ENCODE measurements at regions not wholly inside any gene's neighbourhood (a gene's known extent, or its start where the extent isn't known, plus 50 kb on each side); places are given as distances from the start of the nearest gene placed in this dataset.
"Not testable (repeated sequence)": the region's sequence is repeated elsewhere in the genome, so short reads cannot be mapped to it uniquely, and the experiment has no call there.

- not testable (repeated sequence) for DNase-seq
These were observed 301.5 kb upstream of the CLEC14A start for GRCh38 chr14:38557391-38557790.

- DNase-seq, result no peak
These were observed 300.4 kb upstream of the CLEC14A start for GRCh38 chr14:38556252-38556651.

- no peak for DNase-seq
These were observed 298.1 kb upstream of the CLEC14A start for GRCh38 chr14:38554026-38554425.

- no peak for DNase-seq
These were observed 297.7 kb upstream of the CLEC14A start for GRCh38 chr14:38553586-38553985.

GRCh38 chr14:38549564-38549963 is 293.7 kb upstream of the CLEC14A start:
- no peak for DNase-seq

- no peak for DNase-seq
These were observed 292.1 kb upstream of the CLEC14A start for GRCh38 chr14:38547961-38548490.

- no peak for DNase-seq
These were observed 291.1 kb upstream of the CLEC14A start for GRCh38 chr14:38546932-38547551.

GRCh38 chr14:38544776-38545175 is 288.9 kb upstream of the CLEC14A start:
- DNase-seq, result no peak

- DNase-seq, result not testable (repeated sequence)
These were observed 288.0 kb upstream of the CLEC14A start for GRCh38 chr14:38543851-38544250.

- not testable (repeated sequence) for DNase-seq
These were observed 282.2 kb upstream of the CLEC14A start for GRCh38 chr14:38538053-38538452.

GRCh38 chr14:38536376-38537038 is 280.6 kb upstream of the CLEC14A start:
- no peak for DNase-seq

- DNase-seq, result no peak
These were observed 272.7 kb upstream of the CLEC14A start for GRCh38 chr14:38528582-38528981.

- no peak for DNase-seq
These were observed 271.6 kb upstream of the CLEC14A start for GRCh38 chr14:38527502-38527878.

- no peak for DNase-seq
These were observed 271.1 kb upstream of the CLEC14A start for GRCh38 chr14:38526826-38527501.

GRCh38 chr14:38524636-38525509 is 269.0 kb upstream of the CLEC14A start:
- DNase-seq, result no peak

- no peak for DNase-seq
These were observed 266.8 kb upstream of the CLEC14A start for GRCh38 chr14:38522724-38523123.

GRCh38 chr14:38521591-38521990 is 265.7 kb upstream of the CLEC14A start:
- DNase-seq, result no peak

GRCh38 chr14:38517426-38517825 is 261.5 kb upstream of the CLEC14A start:
- no peak for DNase-seq

- DNase-seq, result no peak
These were observed 256.3 kb upstream of the CLEC14A start for GRCh38 chr14:38512236-38512635.

GRCh38 chr14:38507299-38507698 is 251.4 kb upstream of the CLEC14A start:
- no peak for DNase-seq

- DNase-seq, result no peak
These were observed 250.0 kb upstream of the CLEC14A start for GRCh38 chr14:38505973-38506249.

GRCh38 chr14:38505221-38505972 is 249.5 kb upstream of the CLEC14A start:
- no peak for DNase-seq

- DNase-seq, result no peak
These were observed 248.3 kb upstream of the CLEC14A start for GRCh38 chr14:38504175-38504574.
